Colonic mucosa (tissue), 4 donors: ENCODE measurements at regions not wholly inside any gene's neighbourhood (a gene's known extent, or its start where the extent isn't known, plus 50 kb on each side); places are given as distances from the start of the nearest gene placed in this dataset.

Experiments used
- DNase-seq: peaks from one replicate; pipeline ENCODE4 v3.0.0-alpha.2; 2020
- H3K27ac ChIP-seq: fragments of 200-600 bp; one replicate; pipeline ENCODE4 v1.8.0; 2021
- H3K27me3 ChIP-seq: fragments of 200-600 bp; one replicate; pipeline ENCODE4 v1.8.0; 2021
- H3K36me3 ChIP-seq: fragments of 200-600 bp; one replicate; pipeline ENCODE4 v1.8.0; 2021
- H3K4me1 ChIP-seq: fragments of 200-600 bp; one replicate; pipeline ENCODE4 v1.8.0; 2021; ENCODE audit warnings: mild to moderate bottlenecking
- H3K4me3 ChIP-seq: fragments of 200-600 bp; one replicate; pipeline ENCODE4 v1.8.0; 2021
- H3K9ac ChIP-seq, 2 donors: one replicate each; pipeline ENCODE4 v1.7.0; 2013; ENCODE audit warnings: control low read depth in 2 of 2, low read depth in 2 of 2, low read length in 2 of 2
- H3K9me3 ChIP-seq: fragments of 200-600 bp; one replicate; pipeline ENCODE4 v1.8.0; 2021
- CTCF ChIP-seq: fragments of 200-600 bp; IDR thresholded peaks from one replicate; pipeline ENCODE4 v1.8.0; 2022; ENCODE audit warnings: antibody characterized with exemption, mild to moderate bottlenecking
- intact Hi-C: fragments of 100-400 bp; cut with DNase I; formaldehyde crosslinking; loops from one replicate; pipeline ENCODE4 v1.14.1; 2022
- donor health status: healthy.
- donor health status: DM: no; HTN: no; CAD: no.
- donor health status: DM: no; HTN: no; CAD: no.

- H3K27ac ChIP-seq: no peak overlapping the region
- intact Hi-C loops: no loop called here
- DNase-seq: no peak
- no peak for TF ChIP-seq CTCF
- H3K9ac ChIP-seq: no peak overlapping the region
- no peak overlapping the region for H3K4me3 ChIP-seq
- H3K9me3 ChIP-seq: no peaks in the 10 kb centered on the region
- H3K4me1 ChIP-seq: no peaks in the 10 kb centered on the region
- no peaks in the 10 kb centered on the region for H3K27me3 ChIP-seq
- no peaks in the 10 kb centered on the region for H3K36me3 ChIP-seq
Observed at GRCh38 chr6:149127212-149127611, 190.3 kb upstream of the TAB2 start.

GRCh38 chr6:149128489-149129145, 188.9 kb upstream of the TAB2 start:
- DNase-seq: no peak
- TF ChIP-seq CTCF: no peak
- no peak overlapping the region for H3K27ac ChIP-seq

GRCh38 chr6:149129371-149130077, 188.0 kb upstream of the TAB2 start:
- Histone ChIP-seq H3K4me3 (no peak overlapping the region), H3K36me3 (no peaks in the 10 kb centered on the region), H3K4me1 (no peaks in the 10 kb centered on the region), H3K27me3 (no peaks in the 10 kb centered on the region), H3K9me3 (no peaks in the 10 kb centered on the region), H3K27ac (no peak overlapping the region), H3K9ac (no peak overlapping the region)
- intact Hi-C loops: no loop called here
- TF ChIP-seq CTCF: no peak
- DNase-seq: no peak

More at GRCh38 chr6:149128489-149129145, 188.9 kb upstream of the TAB2 start:
- intact Hi-C loops: no loop called here
- H3K9me3 ChIP-seq: no peaks in the 10 kb centered on the region
- no peak overlapping the region for H3K4me3 ChIP-seq
- H3K4me1 ChIP-seq: no peaks in the 10 kb centered on the region
- no peak overlapping the region for H3K9ac ChIP-seq
- H3K27me3 ChIP-seq: no peaks in the 10 kb centered on the region
- H3K36me3 ChIP-seq: no peaks in the 10 kb centered on the region

- Histone ChIP-seq H3K4me3 (no peak overlapping the region), H3K4me1 (no peaks in the 10 kb centered on the region), H3K9me3 (no peaks in the 10 kb centered on the region), H3K36me3 (no peaks in the 10 kb centered on the region), H3K27me3 (no peaks in the 10 kb centered on the region), H3K9ac (no peak overlapping the region), H3K27ac (no peak overlapping the region)
- no peak for TF ChIP-seq CTCF
- no peak for DNase-seq
- intact Hi-C loops: no loop called here
Observed at GRCh38 chr6:149130090-149130489, 187.4 kb upstream of the TAB2 start.

- H3K36me3 ChIP-seq: no peaks in the 10 kb centered on the region
- no peak for DNase-seq
- H3K9ac ChIP-seq: no peak overlapping the region
- no peaks in the 10 kb centered on the region for H3K4me1 ChIP-seq
- H3K27me3 ChIP-seq: no peaks in the 10 kb centered on the region
- H3K4me3 ChIP-seq: no peak overlapping the region
- intact Hi-C loops: no loop called here
- no peak for TF ChIP-seq CTCF
- H3K9me3 ChIP-seq: no peaks in the 10 kb centered on the region
- H3K27ac ChIP-seq: no peak overlapping the region
Observed at GRCh38 chr6:149130508-149130907, 187.0 kb upstream of the TAB2 start.
